Stimulated activated CD4-positive, alpha-beta T cell treated with anti-CD3 and anti-CD28 coated beads, Interleukin-4, amount 100 ng/mL, for 1 hour (primary cell): ENCODE measurements at regions not wholly inside any gene's neighbourhood (a gene's known extent, or its start where the extent isn't known, plus 50 kb on each side); places are given as distances from the start of the nearest gene placed in this dataset.

ENCODE experiments used
- DNase-seq: peaks from one replicate; pipeline ENCODE4 v3.0.0-alpha.2; 2020

DNA sequence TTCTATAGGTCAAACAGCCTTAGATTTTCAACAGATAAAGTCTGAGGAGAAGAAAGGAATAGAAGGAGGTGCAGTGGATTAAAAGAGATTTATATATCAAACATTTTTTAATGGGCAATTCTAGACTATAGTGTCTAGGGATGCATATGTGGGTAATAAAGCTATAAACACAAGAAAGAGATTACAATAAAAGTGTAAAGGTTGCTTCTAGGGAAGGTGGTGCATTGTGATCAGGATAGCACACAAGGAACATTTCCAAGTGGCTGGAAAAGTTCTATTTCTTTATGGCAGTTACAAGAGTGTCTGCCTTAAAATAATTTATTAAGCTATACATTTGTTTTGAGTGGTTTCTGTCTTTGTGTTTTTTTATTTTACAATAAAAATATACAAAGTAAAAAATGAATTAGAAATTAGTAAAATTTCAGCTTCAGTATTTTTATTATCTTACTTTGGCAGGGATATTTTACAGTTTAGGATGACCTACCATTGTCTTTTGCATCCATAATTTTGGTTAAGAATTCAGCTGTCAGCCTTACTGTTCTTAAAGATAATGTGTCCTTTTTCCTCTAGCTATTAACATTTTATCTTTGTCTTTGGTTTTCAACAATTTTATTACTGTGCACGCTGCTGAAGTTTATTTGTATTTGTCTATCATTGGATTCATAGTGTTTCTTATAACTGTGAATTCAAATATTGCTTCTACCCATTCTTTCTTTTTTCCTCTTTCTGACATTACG is 221.8 kb downstream of the LACC1 start:
- DNase-seq, result no peak

DNA sequence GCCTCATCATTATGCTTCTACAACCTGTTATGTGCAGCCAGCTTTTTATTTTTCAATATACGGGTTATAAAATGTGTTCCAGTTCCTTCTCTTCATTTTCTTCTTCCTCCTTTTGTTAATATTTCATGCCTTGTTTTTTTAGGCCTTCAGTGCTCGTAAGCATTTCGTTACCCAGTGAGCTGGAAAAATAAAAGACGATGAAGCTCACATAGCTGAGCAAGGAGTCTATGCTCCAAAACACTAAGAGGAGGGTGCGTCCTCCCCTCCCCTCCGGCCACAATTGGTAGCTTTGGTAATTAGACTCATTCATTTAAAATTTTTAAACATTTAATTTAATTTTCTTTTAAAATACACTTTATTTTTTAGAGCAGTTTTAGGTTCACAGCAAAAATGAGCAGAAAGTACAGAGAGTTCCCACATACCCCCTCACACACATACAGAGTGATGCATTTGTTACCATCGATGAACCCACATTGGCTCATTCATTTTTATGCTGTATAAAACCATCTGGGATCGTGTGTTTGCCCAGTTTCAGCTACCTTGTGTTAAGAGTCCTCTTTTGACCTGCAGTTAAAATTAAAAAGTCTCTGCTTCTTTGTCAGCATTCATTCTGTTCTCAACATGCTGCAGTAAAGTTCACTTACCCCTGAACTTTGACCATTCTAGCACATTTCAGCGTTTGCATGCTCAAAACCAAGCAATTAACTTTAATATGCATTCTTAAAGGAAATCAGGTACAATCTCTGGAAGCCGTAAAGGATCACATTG is 223.9 kb downstream of the LACC1 start:
- DNase-seq, result no peak

DNA sequence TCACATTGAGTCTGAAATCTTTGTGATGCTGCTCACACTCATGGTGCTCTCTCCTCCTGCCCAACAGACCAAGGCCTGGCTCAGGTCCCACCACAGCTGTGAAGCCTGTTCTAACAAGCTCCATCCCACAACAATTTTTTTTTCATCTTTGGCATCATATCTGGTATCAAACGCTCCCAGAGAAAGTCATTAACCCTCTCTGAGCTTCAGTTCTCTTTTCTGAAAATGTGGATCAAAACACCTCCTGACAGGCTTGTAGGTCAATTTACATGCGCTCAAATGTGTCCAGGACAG is 224.4 kb downstream of the LACC1 start:
- no peak for DNase-seq

DNA sequence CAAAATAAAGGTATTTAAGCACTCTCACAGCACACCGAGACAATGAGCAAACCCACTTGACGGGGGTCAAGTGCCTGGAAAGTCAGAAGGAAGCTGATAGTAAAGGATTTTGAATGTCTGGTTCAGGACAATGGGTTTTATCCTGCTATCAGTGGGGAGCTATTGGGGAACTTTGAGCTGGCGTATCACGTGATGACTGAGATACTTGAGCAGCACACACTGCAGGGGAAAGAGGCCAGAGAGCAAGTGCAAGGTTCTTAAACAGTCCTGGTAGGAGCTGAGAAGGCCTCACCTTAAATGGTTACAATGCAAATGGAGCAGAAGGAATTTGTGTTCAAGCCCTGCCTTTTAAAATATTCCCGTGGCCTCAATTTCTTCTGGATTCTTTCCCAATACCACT is 225.3 kb downstream of the LACC1 start:
- DNase-seq, result no peak

DNA sequence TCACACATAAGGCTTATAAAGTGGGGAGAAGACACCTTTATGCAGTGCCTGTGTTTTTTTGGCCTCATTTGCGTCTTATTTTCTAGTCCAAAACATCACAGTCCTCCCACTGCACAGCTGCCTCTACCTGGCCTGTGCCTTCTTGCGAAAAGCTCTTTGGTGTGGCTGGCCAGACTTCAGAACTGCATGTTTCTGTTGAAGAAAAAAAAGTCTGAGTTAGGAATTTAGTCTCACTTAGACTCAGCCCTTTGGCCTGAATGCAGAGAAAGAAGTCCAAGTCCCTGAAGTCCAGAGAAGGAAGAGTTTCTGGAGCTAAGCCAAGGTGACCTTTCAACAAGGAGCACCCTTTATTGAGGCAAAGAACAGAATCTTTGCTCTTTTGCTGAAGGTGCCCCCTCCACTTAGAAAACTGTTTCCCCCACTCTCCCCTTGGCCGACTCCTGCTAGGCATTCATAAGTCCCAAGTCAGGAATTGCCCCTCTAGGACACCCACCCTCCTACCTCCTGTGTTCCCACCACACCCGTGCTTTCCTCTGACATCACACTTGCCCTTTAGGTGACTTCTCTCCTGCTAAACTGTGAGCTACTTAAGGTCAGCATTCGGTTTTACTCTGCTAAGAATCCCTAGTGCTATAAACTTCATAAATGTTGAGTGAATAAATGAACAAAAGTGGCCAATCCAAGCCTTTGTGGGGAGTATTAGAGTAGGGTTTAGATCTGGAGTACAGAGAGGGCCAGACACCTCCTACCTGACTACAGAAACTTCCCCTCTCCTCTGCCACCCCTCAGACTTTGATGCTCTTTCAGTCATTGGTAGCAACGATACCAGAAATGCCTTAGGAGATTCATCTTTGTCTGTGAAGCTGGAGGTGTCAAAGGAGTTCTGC is 226.8 kb downstream of the LACC1 start:
- DNase-seq, result no peak

DNA sequence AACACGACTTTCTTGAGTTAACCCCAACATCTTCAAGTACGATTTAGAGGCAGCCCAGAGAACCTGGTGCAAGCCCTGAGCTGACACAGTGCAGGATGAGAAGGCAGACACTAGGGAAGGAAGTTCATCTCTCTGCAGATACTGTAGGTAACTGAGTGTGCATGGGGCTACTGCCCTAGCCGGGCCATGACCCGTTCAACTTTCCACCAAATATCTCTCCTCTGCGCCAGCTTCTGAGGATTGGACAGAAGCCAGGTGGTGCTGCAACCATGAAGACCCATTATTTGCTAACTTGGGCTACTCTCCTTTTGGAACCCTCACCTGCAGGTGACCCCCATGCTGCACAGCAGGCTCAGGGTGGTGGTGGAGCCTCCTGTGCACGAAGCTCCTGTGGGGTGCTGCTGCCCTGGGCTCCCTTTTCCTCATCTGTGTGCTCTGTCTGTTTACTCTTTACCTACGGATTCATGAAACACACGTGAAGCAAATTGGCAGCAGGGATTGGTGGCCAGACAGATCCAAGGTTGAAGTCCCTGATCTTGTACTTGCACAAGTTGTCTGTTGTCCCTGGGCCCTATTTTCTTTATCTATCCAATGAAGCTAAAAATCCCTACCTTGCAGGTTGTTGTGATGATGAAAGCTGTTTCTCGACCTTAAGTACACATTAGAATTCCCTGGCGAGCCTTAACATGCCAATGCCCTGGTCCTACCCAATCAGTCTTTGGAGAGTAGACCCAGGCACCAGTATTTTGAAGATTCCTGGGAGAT is 227.8 kb downstream of the LACC1 start:
- DNase-seq, result no peak

DNA sequence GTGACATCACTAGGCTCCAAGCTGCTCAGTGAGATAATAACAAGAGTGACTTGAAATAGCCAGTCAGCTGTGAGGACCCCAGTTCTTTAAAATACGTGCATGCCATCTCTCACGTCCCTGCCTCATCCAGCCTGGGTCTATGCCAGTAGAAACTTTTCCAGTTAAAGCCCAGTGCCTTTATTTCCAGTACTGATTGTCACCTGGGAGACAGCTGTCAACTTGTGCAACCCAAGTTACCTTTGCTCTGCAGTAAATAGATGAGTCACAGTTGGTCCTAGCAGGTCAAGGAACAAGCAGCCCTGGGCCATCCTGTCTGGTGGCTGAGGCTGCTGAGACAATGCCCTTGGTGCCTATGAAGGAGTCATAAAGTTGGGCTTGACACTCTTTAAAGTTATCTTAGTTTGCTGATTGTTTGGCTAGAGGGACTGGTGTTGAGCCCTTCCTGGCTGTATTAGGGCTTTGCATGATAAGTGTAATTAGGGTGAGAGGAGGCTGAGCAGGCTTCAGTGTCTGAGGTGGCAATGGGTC is 228.7 kb downstream of the LACC1 start:
- DNase-seq, result no peak

DNA sequence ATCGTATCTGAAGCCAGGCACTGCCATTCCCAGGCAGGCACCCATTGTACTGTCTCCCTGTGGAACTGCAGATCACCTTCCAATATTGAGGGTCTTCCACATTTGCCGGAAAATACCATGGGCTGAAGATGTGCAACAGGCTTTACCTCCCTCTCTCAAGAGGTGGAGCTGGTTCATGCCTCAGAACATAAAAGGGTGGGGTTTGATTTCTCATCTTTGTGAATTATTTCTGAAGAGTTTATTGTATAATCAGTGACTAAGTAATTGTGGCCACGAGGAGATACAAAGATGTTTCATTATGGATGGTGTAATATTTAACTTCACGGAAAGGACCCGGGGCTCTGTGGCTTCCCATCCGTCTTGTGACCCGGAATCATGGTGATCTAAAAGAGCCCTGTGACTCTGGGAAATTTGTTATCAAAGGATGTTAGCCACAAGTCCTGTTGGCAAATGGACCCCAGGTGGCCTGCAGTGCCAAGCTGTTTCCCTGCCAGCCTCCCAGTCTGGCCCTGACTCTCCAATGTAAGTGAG is 230.5 kb downstream of the LACC1 start:
- DNase-seq, result no peak

DNA sequence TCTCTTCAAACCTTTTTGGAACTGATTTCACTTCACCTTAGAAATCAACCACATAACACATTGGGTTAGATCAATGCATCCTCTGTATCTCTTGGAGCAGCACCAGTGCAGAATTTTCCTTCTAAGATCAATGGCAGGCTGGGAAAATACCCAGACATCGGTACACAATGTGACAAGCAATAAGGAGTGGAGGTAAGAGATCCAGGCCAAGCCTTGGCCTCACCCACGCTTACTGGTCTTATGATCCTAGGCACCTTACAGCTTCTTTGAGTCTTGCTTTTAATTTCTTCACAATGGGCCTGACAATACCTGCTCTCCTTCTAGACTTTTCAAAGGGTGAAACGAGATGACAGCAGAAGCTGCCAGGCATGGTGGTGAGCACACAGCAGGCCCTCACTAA is 232.0 kb downstream of the LACC1 start:
- no peak for DNase-seq

DNA sequence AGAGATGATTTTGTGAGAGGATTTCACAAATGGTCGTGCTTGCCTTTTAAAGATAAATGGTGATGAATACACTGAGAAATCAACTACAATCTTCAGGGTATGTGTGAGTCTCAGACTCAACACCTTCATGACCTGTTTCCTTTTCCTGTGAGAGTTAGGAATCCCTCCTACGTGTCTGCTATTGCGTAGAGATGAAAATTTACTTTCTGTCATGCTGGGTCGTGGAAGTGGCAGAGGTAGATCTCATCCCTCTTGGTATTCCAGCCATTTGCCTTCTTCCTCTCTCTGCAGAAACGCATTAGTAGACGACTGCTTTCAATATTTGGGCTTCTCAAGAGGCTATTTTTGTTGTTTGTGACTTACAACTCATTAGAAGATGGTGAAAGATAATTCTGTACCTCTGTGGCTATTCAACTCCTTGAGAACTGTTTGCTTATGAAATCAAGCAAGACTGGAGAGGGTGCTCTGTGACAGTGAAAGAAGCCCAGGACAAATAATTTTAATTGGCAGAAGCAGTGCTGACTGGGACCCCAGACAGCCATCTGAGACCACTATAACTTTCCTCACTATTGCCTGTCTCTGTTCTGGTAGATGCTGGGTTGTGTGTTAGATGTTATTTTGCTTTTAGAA is 233.1 kb downstream of the LACC1 start:
- DNase-seq, result no peak

DNA sequence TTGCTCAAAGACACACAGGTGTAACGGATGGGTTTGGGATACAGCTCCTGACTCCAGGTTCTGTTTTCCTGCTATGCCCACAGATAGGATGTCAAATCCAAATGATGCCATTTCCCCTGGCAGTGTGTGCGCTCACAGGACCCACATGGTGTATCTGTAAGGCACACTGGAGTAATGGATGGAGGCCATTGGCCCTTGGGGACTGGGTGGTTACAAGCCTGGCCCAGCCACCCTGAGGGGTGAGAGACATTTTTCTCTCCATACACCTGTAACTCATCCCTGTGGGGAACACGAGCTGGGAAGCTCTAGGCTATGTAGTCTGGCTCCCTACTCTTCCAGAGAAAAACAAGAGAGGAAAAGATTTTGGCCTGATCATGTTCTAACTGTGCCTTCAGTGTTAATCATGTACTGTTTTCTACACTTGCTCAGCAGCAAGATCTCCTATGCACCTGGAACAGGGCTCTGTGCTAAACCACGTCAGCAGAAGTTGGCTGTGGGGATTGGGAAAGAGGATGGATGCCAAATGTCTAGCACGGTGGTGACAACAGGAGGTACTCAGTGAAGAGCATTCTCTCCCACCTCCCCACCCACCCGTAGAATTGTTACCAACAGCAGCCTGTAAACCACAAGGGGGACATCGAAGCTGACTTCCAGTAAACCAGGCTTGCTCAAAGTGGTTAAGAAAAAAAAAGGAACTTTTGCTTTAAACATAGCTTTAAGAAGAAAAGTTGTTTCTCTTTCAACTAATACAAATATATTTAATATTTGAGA is 237.0 kb downstream of the LACC1 start:
- DNase-seq, result no peak

DNA sequence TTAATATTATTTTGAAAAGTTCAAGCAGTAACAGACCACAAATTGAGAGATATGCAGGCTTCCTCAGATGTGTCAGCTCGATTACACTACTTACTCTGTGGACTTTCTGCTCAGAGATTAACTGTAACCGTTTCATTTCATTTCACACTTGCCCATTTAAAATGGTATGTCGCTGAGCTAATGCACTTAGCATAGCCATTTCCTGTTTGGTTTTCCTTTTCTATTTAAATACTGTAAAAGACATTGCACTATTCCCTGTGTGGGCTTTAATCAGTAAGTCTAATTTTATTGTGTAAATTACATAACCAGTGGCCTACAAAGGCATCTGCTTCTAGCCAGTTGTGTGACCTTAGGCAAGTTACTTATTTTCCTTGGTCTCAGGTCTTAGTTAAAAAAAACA is 237.6 kb downstream of the LACC1 start:
- no peak for DNase-seq

DNA sequence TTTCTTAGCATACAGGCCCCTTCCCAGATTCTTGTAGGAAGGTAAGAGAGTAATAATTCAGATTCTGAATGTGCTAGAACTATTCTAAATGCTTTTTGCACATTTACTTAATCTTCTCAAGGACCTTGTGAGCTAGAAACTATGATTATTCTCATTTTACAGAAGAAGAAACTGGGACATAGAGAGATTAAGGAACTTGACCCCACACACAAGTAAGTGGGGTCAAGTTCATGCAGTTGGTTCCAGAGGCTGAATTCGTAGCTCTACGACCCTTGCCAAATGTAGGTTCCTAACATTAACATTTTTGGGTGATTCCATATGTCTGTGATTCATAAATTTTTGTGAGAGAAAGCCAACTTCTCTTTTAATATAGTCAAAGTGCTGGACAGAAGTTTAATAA is 238.1 kb downstream of the LACC1 start:
- no peak for DNase-seq

DNA sequence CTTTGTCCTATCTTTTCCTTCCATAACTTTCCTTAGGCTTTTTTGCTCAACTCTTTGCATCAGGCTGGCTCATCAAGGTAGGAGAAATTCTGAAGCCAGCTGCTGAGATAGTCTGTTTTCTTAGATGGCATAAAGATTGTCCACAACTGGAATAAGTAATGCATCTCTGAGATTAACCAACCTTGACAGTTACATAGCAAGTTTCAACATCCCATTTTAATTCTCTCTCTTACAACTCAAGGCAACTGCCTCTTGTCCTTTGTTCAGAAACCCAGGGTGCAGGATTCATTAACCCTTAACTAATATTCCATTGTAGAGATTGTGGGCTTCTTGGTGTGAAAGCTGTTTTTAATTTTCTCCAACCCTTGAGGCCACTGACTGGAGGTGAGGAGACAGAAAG is 239.2 kb downstream of the LACC1 start:
- no peak for DNase-seq

DNA sequence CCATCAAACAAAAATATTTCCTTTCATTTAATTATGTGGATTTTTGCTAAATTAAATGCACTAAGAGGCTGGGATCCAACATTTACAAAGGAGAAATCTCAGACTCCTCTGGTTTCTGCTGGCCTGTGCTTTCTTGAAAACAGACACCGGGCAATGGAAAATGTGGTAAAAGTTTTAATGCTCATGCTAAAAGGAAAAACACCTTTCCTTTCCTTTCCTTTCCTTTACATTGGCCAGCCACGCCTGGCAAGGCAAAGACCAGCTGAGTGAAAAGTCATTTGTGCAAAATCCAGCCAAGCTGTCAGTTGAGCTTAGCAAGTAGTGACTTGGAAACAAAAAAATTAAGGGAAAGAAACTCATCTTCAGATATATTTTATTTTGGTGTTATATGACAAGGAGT is 240.3 kb downstream of the LACC1 start:
- no peak for DNase-seq

DNA sequence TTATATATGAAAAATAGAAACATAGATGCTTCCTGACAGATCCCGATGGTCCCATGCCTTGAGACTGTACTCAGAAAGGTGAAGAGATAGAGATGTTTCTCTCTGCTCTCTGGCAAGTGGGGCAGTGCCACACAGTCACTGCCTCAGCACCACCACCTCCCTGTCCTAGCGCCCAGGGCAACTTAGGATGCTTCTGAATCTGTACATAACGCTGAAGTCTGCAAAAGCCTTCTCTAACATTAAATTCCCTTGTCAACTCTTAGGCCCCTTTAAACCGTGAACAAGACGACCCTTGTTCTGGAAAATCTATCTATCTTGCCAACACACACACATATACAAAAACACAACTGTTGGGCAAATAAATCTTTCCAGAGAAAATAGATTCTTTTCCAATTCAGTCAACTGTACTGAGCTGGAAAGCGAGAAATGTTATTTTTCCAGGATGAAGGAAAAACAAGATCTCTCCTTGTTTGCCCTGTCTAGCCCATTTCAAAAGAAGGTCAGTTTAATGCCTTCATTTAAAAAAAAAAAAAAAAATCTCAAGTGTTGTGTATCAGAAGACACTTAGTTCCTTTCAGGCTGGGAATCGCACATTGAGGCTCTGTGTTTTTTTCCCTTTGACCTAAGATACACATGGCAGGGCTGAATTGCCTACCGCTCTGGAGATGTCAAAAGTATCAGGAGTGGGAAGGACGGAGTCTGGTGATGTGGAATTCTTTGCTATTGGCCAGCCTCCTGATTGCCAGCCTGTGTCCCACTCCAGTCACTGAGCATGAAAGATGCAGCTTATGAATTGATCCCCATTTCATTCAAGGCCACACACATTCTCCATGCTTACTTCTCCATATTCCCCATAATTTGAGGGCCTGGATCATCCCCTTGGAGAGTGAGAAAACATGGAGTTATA is 241.4 kb downstream of the LACC1 start:
- no peak for DNase-seq

DNA sequence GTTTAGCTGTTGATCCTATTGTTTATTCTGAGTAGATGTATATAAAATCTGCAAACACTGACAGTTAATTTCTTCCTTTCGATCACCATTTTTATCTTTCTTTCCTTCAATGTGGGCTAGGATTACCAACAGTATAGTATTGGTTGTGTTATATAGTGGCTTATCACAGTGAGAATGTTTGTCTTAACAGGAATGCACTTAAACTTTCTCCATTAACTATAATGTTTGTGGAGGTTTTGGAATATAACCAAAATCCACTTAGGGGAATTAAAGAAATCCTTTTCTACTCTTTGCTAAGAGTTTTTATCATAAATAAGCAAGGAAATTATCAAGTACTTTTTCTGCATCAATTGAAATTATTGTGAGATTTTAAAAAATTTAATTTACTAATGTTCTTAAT is 244.6 kb downstream of the LACC1 start:
- DNase-seq, result no peak

DNA sequence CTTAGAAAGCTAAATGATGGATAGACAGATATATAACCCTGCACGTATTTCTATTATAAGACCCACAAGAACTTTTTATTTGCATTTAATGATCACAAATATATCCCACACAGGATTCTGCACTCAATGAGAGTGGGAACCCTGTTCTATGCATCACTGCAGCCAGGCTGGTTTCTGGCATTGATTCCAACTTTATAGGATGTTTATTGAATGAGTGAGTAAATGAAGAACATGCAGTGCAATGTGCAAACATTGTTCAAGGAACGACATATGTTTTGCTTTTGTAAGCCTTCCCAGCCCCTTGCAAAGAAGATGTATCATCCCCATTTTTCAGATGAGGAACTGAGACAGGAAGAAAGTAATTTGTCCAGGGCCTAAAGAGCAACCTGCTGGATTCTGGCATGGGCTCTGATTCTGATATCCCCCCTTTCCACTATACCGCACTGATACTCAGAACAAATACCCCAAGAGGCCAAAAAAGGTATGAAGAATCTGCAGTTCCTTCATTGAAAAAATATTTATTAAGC is 246.3 kb downstream of the LACC1 start:
- no peak for DNase-seq

DNA sequence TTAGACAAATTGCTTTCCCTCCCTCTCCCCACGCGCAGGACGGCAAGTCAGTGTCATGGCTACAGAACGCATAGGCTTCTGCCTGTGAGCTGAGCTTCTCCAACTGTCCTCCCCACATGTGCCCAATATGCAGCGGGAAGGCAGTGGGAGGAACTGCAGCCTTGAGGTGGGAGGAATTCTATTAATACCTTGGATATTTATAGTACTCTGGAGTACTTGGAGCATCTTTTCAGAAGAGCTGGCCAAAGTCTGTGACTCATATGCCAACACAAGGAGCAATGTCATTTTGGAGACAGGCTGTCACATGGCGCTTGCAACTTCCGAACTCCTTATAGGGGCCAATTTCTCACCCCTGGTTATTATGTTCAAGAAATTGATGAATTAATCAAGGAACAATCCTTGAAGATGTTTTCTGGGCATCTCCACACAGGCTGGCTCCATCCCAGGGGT is 245.0 kb upstream of the SERP2 start:
- DNase-seq, result no peak

DNA sequence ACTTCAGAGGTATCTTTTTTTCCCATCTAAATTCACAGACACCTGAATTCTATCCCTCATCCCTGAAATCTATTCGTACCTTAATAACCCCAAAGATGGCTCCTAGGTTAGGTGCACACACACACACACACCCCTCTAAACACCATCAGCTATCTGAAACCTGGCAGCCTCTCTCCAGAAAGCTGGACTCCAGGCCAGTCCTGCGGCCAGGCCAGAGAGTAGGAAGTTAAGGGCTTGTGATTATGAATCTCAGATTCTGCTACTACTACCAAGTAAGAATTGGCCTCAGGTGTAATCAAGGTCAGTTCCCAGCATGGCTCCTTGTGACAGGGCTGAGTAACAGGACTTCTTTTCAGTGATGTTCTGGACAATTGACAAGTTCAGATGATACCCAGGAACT is 244.2 kb upstream of the SERP2 start:
- DNase-seq, result no peak
